GM12892 (cell line): ENCODE measurements at regions not wholly inside any gene's neighbourhood (a gene's known extent, or its start where the extent isn't known, plus 50 kb on each side); places are given as distances from the start of the nearest gene placed in this dataset.

Source experiments
- POLR2A ChIP-seq: IDR thresholded peaks from 2 replicates; pipeline ENCODE4 v1.6.1; 2011; ENCODE audit warnings: low read depth, low read length, control low read depth
- TAF1 ChIP-seq: IDR thresholded peaks from 2 replicates; pipeline ENCODE4 v1.6.1; 2011; ENCODE audit warnings: low read depth, mild to moderate bottlenecking, control low read depth, low read length, borderline replicate concordance

- TF ChIP-seq POLR2A, result no peak
- no peak for TF ChIP-seq TAF1
Measured at GRCh38 chr4:106424426-106424825, 55.8 kb upstream of the GIMD1 start.
